Stimulated activated CD4-positive, alpha-beta T cell treated with anti-CD3 and anti-CD28 coated beads, Interleukin-12 subunit alpha, Interleukin-12 subunit beta, amount 100 ng/mL, for 4 hours (primary cell): ENCODE measurements at regions not wholly inside any gene's neighbourhood (a gene's known extent, or its start where the extent isn't known, plus 50 kb on each side); places are given as distances from the start of the nearest gene placed in this dataset.
"Not testable (repeated sequence)": the region's sequence is repeated elsewhere in the genome, so short reads cannot be mapped to it uniquely, and the experiment has no call there.

ENCODE experiments used
- DNase-seq: peaks from one replicate; pipeline ENCODE4 v3.0.0-alpha.2; 2020

- DNase-seq = no peak
Measured at GRCh38 chr6:72457738-72458137, 164.1 kb upstream of the KCNQ5 start.

GRCh38 chr6:72458521-72458920 is 163.3 kb upstream of the KCNQ5 start:
- DNase-seq = no peak

- DNase-seq = no peak
Measured at GRCh38 chr6:72461144-72461543, 160.7 kb upstream of the KCNQ5 start.

GRCh38 chr6:72464246-72464645 is 157.6 kb upstream of the KCNQ5 start:
- no peak for DNase-seq

- no peak for DNase-seq
Measured at GRCh38 chr6:72464791-72465691, 156.8 kb upstream of the KCNQ5 start.

GRCh38 chr6:72466471-72466870 is 155.4 kb upstream of the KCNQ5 start:
- no peak for DNase-seq

GRCh38 chr6:72466971-72467566 is 154.8 kb upstream of the KCNQ5 start:
- DNase-seq = no peak

- not testable (repeated sequence) for DNase-seq
Measured at GRCh38 chr6:72469406-72469983, 152.4 kb upstream of the KCNQ5 start.

- no peak for DNase-seq
Measured at GRCh38 chr6:72476051-72476450, 145.8 kb upstream of the KCNQ5 start.

- no peak for DNase-seq
Measured at GRCh38 chr6:72476646-72477045, 145.2 kb upstream of the KCNQ5 start.

- no peak for DNase-seq
Measured at GRCh38 chr6:72495441-72495840, 126.4 kb upstream of the KCNQ5 start.

- DNase-seq = no peak
Measured at GRCh38 chr6:72497186-72497585, 124.7 kb upstream of the KCNQ5 start.

- no peak for DNase-seq
Measured at GRCh38 chr6:72500669-72501068, 121.2 kb upstream of the KCNQ5 start.

- DNase-seq = no peak
Measured at GRCh38 chr6:72504406-72504805, 117.5 kb upstream of the KCNQ5 start.

GRCh38 chr6:72505446-72505845 is 116.4 kb upstream of the KCNQ5 start:
- no peak for DNase-seq

GRCh38 chr6:72519871-72520270 is 102.0 kb upstream of the KCNQ5 start:
- DNase-seq = no peak

GRCh38 chr6:72521684-72522083 is 100.2 kb upstream of the KCNQ5 start:
- no peak for DNase-seq

- peak; percentile 6 for DNase-seq
Measured at GRCh38 chr6:72522735-72523141, 99.1 kb upstream of the KCNQ5 start.

- DNase-seq = no peak
Measured at GRCh38 chr6:72524011-72524645, 97.7 kb upstream of the KCNQ5 start.

GRCh38 chr6:72525821-72526510 is 95.9 kb upstream of the KCNQ5 start:
- no peak for DNase-seq

GRCh38 chr6:72530152-72530551 is 91.7 kb upstream of the KCNQ5 start:
- no peak for DNase-seq

- no peak for DNase-seq
Measured at GRCh38 chr6:72530750-72531149, 91.1 kb upstream of the KCNQ5 start.

- DNase-seq = no peak
Measured at GRCh38 chr6:72533606-72534005, 88.3 kb upstream of the KCNQ5 start.
